NCI-H748 treated with DMSO at 0.1 percent for 48 hours (cell line): ENCODE measurements at regions not wholly inside any gene's neighbourhood (a gene's known extent, or its start where the extent isn't known, plus 50 kb on each side); places are given as distances from the start of the nearest gene placed in this dataset.
"Not testable (repeated sequence)": the region's sequence is repeated elsewhere in the genome, so short reads cannot be mapped to it uniquely, and the experiment has no call there.

Experiments used
- DNase-seq: peaks from one replicate; lab custom pipeline; 2025; lab: John Stamatoyannopoulos, UW

DNA sequence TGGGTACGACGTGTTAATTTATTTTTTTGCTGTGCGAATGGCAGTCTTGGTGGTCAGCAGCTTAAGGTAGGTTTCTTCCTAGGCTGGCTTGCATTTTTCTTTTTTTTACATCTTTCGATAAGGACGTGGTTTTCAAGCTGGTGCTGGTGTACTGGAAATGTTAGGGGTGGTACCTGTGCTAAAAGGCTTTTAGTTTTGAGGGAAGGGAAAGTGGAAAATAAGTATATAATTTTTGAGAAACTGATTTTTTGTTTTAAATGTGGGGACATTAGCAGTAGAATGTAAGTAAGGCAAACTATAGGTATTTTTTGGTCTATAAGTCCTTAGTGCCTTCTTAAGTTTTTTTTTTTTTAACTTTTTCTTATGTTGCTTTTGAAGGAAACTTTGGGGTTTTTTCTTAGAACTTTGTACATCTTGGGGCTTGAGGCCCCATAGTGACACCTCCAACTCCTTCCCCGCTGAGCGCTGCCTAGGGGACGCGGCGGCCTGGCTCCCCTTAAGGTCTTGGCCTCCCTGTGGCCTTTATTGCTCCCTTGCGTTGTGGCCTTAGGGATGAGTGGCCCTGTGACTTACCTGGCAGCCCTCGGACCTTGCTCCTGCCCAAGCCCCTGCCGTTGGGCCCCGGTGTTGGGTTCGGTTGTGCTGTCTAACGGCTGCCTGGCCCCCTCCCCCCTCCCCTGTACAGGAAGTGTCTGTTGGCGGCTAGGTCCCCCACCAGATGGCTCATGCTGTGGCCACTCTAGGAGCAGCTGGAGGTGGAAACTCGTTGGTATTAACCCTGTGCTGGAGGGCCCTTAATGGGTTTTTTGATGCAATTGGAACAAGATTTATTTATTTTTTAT is 88.0 kb upstream of the RPRML start:
- peak; percentile 66 for DNase-seq

DNA sequence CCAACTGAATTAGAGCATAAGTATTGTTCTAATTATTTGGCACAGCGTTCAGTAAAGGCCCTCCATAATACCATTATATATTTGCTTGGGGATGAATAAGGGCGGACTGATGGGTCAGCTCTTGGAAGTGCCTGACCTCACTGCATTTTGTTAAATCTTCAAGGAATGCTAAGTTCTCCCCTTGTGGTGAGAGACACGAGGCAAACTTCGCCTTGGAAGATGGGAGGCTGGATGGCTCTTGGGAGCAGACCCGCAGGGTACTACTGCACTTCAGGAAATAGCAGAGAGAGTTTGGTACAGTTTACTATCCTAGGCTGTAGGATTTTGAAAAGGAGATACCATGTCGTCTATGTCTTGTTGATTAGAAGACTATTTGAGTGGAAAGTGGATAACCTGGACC is 87.0 kb upstream of the RPRML start:
- DNase-seq = no peak

DNA sequence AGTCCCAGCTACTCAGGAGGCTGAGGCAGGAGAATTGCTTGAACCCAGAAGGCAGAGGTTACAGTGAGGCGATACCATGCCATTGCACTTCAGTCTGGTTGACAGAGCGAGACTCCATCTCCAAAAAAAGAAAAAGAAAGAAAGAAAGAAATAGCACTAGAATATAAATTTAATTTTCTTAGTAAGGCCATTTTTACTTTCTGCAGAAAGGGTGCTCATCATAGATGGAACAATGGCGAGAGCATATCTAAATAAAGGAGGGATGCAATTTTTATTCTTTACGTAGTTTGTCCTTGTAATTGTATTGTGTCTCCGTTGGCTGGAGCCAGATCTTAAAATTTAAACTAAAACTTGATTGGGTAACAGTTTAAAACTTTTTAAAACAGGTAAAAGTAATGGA is 85.6 kb upstream of the RPRML start:
- no peak for DNase-seq

DNA sequence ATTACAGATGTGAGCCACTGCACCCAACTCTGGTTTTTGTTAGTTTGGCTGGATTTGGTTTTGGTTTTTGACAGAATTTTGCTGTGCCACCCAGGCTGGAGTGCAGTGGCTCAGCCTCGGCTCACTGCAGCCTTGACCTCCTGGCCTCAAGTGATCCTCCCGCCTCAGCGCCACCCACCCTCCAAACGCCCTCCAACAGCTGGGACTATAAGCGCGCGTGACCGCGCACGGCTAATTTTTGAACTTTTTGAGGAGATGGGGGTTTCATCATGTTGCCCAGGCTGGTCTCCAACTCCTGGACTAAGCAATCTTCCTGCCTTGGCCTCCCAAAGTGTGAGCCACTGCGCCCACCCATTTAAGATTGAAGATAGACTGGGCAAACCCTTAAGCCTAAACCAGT is 84.4 kb upstream of the RPRML start:
- DNase-seq = no peak

GRCh38 chr17:47062851-47063250 is 83.8 kb upstream of the RPRML start:
- not testable (repeated sequence) for DNase-seq

- not testable (repeated sequence) for DNase-seq
These were observed 81.0 kb upstream of the RPRML start for GRCh38 chr17:47060005-47060404.

GRCh38 chr17:47057830-47058229 is 78.8 kb upstream of the RPRML start:
- no peak for DNase-seq

- not testable (repeated sequence) for DNase-seq
These were observed 78.2 kb upstream of the RPRML start for GRCh38 chr17:47057279-47057678.

DNA sequence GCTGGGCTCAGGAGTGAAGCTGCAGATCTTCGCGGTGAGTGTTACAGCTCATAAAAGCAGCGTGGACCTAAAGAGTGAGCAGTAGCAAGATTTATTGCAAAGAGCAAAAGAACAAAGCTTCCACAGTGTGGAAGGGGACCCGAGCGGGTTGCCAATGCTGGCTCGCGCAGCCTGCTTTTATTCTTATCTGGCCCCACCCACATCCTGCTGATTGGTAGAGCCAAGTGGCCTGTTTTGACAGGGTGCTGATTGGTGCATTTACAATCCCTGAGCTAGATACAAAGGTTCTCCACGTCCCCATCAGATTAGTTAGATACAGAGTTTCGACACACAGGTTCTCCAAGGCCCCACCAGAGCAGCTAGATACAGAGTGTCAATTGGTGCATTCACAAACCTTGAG is 77.6 kb upstream of the RPRML start:
- not testable (repeated sequence) for DNase-seq
